ENCODE measurements at regions not wholly inside any gene's neighbourhood (a gene's known extent, or its start where the extent isn't known, plus 50 kb on each side); places are given as distances from the start of the nearest gene placed in this dataset.

DNA sequence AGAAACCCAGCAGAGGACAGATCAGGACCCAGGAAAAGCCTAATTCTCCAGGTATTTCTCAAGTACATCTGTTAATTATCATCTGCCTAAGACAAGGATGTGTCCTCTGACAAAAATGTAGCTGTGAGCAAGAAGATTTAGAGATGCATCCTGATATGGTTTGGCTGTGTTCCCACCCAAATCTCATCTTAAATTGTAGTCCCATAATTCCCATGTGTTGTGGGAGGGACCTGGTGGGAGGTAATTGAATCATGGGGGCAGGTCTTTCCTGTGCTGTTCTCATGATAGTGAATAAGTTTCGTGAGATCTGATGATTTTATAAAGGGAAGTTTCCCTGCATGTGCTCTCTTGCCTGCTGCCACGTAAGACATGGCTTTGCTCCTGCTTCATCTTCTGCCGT lies 381.8 kb downstream of the BUD13 start:
- BruUV-seq (replicated peaks): no TSS peak
- Histone ChIP-seq H3K36me3 (ENCODE audit: control insufficient read depth, insufficient read depth, low read length) (no peaks in the 10 kb centered on the region), H3K9me3 (ENCODE audit: control insufficient read depth, insufficient read depth, low read depth, low read length) (no peaks in the 10 kb centered on the region; the same call in 1 of the 2 replicates), H3K4me3 (ENCODE audit: low read depth in 2 of 2, low read length in 2 of 2) (no peak overlapping the region), H3K4me1 (ENCODE audit: control insufficient read depth, insufficient read depth, low read length) (no peaks in the 10 kb centered on the region), H3K27me3 (ENCODE audit: control insufficient read depth, insufficient read depth, low read length) (peaks cover 7% of the 10 kb centered on the region; the same call in 1 of the 2 replicates), H3K27ac (ENCODE audit: low read length) (no peak overlapping the region)
- in situ Hi-C loops (cut with HindIII; ENCODE audit: low pct_unique_long_range_greater_than_20kb, low sequenced_read_pairs) (no loop called here), intact Hi-C loops (cut with micrococcal nuclease; ENCODE audit: unreplicated experiment) (no loop called here)
- no peak for ATAC-seq
- POLR2A ChIA-PET: no interaction called here
- no peak for DNase-seq (ENCODE audit: low read depth, low spot score)
- CTCF ChIA-PET: no interaction called here
- no peak for TF ChIP-seq POLR2AphosphoS5 (IDR thresholded peaks at IDR 0.05; ENCODE audit: low read depth, low read length)
- TF ChIP-seq SIN3A (IDR thresholded peaks at IDR 0.05; ENCODE audit: borderline replicate concordance, insufficient read depth, low read depth, low read length): no peak
- TF ChIP-seq TCF7L2 (IDR thresholded peaks at IDR 0.05; ENCODE audit: low read depth, low read length): no peak
- TF ChIP-seq, protein P1, sequence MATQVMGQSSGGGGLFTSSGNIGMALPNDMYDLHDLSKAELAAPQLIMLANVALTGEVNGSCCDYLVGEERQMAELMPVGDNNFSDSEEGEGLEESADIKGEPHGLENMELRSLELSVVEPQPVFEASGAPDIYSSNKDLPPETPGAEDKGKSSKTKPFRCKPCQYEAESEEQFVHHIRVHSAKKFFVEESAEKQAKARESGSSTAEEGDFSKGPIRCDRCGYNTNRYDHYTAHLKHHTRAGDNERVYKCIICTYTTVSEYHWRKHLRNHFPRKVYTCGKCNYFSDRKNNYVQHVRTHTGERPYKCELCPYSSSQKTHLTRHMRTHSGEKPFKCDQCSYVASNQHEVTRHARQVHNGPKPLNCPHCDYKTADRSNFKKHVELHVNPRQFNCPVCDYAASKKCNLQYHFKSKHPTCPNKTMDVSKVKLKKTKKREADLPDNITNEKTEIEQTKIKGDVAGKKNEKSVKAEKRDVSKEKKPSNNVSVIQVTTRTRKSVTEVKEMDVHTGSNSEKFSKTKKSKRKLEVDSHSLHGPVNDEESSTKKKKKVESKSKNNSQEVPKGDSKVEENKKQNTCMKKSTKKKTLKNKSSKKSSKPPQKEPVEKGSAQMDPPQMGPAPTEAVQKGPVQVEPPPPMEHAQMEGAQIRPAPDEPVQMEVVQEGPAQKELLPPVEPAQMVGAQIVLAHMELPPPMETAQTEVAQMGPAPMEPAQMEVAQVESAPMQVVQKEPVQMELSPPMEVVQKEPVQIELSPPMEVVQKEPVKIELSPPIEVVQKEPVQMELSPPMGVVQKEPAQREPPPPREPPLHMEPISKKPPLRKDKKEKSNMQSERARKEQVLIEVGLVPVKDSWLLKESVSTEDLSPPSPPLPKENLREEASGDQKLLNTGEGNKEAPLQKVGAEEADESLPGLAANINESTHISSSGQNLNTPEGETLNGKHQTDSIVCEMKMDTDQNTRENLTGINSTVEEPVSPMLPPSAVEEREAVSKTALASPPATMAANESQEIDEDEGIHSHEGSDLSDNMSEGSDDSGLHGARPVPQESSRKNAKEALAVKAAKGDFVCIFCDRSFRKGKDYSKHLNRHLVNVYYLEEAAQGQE (IDR thresholded peaks at IDR 0.05; ENCODE audit: insufficient read depth in 1 of 2, low read depth in 2 of 2, low read length in 1 of 2): no peak
- TF ChIP-seq, protein P2, sequence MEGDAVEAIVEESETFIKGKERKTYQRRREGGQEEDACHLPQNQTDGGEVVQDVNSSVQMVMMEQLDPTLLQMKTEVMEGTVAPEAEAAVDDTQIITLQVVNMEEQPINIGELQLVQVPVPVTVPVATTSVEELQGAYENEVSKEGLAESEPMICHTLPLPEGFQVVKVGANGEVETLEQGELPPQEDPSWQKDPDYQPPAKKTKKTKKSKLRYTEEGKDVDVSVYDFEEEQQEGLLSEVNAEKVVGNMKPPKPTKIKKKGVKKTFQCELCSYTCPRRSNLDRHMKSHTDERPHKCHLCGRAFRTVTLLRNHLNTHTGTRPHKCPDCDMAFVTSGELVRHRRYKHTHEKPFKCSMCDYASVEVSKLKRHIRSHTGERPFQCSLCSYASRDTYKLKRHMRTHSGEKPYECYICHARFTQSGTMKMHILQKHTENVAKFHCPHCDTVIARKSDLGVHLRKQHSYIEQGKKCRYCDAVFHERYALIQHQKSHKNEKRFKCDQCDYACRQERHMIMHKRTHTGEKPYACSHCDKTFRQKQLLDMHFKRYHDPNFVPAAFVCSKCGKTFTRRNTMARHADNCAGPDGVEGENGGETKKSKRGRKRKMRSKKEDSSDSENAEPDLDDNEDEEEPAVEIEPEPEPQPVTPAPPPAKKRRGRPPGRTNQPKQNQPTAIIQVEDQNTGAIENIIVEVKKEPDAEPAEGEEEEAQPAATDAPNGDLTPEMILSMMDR (IDR thresholded peaks at IDR 0.05): no peak

DNA sequence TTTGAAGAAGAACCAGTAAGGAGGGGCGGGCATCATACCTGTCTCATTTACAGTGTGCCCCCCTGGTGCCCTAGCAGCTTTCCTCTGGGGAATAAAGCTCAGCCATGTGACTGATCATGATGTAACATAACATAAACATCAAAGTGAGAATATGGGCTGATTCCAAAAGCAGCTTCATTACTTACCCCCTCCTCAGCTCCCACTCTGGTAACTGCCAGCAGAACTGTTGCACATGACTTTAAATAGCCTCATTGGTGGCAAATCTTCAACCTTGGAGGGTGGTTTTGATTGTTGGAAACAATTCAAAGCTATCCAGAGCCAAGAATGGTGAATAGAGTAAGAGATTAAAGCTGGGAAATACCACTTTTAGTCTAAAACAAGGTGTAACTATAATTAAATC lies 384.6 kb downstream of the BUD13 start:
- ChIA-PET CTCF (no interaction called here), POLR2A (no interaction called here)
- in situ Hi-C loops (cut with HindIII; ENCODE audit: low pct_unique_long_range_greater_than_20kb, low sequenced_read_pairs): no loop called here

More for the DNA sequence above, 384.6 kb downstream of the BUD13 start:
- H3K4me3 ChIP-seq (ENCODE audit: low read depth in 2 of 2, low read length in 2 of 2): no peak overlapping the region
- H3K27me3 ChIP-seq (ENCODE audit: control insufficient read depth, insufficient read depth, low read length): peaks cover 7% of the 10 kb centered on the region; the same call in 1 of the 2 replicates
- no peak for TF ChIP-seq TCF7L2 (IDR thresholded peaks at IDR 0.05; ENCODE audit: low read depth, low read length)
- TF ChIP-seq, protein P2 (IDR thresholded peaks at IDR 0.05): no peak
- TF ChIP-seq, protein P1 (IDR thresholded peaks at IDR 0.05; ENCODE audit: insufficient read depth in 1 of 2, low read depth in 2 of 2, low read length in 1 of 2): no peak
- TF ChIP-seq SIN3A (IDR thresholded peaks at IDR 0.05; ENCODE audit: borderline replicate concordance, insufficient read depth, low read depth, low read length): no peak
- no peak for TF ChIP-seq POLR2AphosphoS5 (IDR thresholded peaks at IDR 0.05; ENCODE audit: low read depth, low read length)
- ATAC-seq: no peak
- H3K4me1 ChIP-seq (ENCODE audit: control insufficient read depth, insufficient read depth, low read length): no peaks in the 10 kb centered on the region
- H3K27ac ChIP-seq (ENCODE audit: low read length): no peak overlapping the region
- no peak for DNase-seq (ENCODE audit: low read depth, low spot score)
- intact Hi-C loops (cut with micrococcal nuclease; ENCODE audit: unreplicated experiment): no loop called here
- H3K36me3 ChIP-seq (ENCODE audit: control insufficient read depth, insufficient read depth, low read length): no peaks in the 10 kb centered on the region
- BruUV-seq (replicated peaks): no TSS peak
- no peaks in the 10 kb centered on the region for H3K9me3 ChIP-seq (ENCODE audit: control insufficient read depth, insufficient read depth, low read depth, low read length)
